ENCODE measurements at regions not wholly inside any gene's neighbourhood (a gene's known extent, or its start where the extent isn't known, plus 50 kb on each side); places are given as distances from the start of the nearest gene placed in this dataset.

DNA sequence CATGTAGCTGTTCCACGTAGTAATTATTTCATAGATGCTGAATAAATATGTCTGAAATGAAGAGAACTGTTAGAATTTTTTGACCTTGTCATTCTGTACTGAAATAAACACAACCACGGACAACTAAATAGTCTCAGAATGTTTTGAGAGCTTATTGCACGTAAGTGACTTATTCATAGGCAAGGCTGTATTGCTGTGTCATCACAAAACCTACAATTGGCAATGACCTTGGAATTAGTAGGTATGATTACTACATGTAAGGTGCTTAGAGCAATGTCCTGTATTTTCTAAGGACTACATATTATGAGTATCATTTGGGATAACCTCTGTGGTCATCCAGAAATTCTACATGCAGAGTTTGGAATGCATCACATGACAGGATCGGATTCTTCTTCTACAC, 237.2 kb upstream of the PUDP start:
- DNase-seq (ENCODE audit: low read depth, low spot score) (no peak), FAIRE-seq (no peak)
- H2AFZ ChIP-seq (ENCODE audit: low read depth, low read length), result no peak overlapping the region
- POLR2A ChIA-PET, result no interaction called here
- no peak overlapping the region for H3K9ac ChIP-seq (replicated peaks; ENCODE audit: extremely low read depth, insufficient read depth, low read length)
- no peaks in the 10 kb centered on the region for H3K79me2 ChIP-seq (ENCODE audit: control insufficient read depth, insufficient read depth, low read length)
- BruUV-seq (replicated peaks), result no TSS peak
- no peaks in the 10 kb centered on the region for H3K9me1 ChIP-seq (replicated peaks; ENCODE audit: control insufficient read depth, extremely low read depth, insufficient read depth, low read length)
- no peaks in the 10 kb centered on the region for H3K36me3 ChIP-seq (ENCODE audit: control insufficient read depth in 2 of 2, extremely low read depth in 1 of 2, insufficient read depth in 2 of 2, low read length in 2 of 2)
- no peak overlapping the region for H3K4me3 ChIP-seq (replicated peaks in 1 of 3; ENCODE audit: insufficient read depth in 1 of 3, low read depth in 1 of 3, low read length in 3 of 3)
- H3K9me3 ChIP-seq (replicated peaks; ENCODE audit: control insufficient read depth, insufficient read depth, low read length), result no peaks in the 10 kb centered on the region
- dilution Hi-C loops (cut with MboI; ENCODE audit: extremely low pct_ligation_motif_present, low sequenced_read_pairs), result no loop called here
- no peaks in the 10 kb centered on the region for H4K20me1 ChIP-seq (replicated peaks; ENCODE audit: control insufficient read depth, extremely low read depth, insufficient read depth, low read length)
- H3K4me1 ChIP-seq (ENCODE audit: control insufficient read depth, extremely low read depth, insufficient read depth, low read length), result no peaks in the 10 kb centered on the region
- intact Hi-C loops (cut with micrococcal nuclease), result no loop called here
- no peak overlapping the region for H3K4me2 ChIP-seq (ENCODE audit: insufficient read depth, low read length)
- TF ChIP-seq JUN (IDR thresholded peaks at IDR 0.05; ENCODE audit: borderline replicate concordance, insufficient read depth, insufficient read length, low read depth) (no peak), POLR2AphosphoS5 (IDR thresholded peaks at IDR 0.05; ENCODE audit: insufficient read depth, low read depth, low read length) (no peak), POLR2A (IDR thresholded peaks at IDR 0.05; ENCODE audit: low read depth, low read length) (no peak), MYC (IDR thresholded peaks at IDR 0.05; ENCODE audit: low read depth, low read length) (no peak), GATA2 (IDR thresholded peaks at IDR 0.05; ENCODE audit: insufficient read depth, insufficient read length, low read depth, low read length) (no peak), EZH2 (IDR thresholded peaks at IDR 0.05; ENCODE audit: borderline replicate concordance, low read depth, low read length, severe bottlenecking) (no peak), FOS (IDR thresholded peaks at IDR 0.05; ENCODE audit: borderline replicate concordance, insufficient read depth, low read length) (no peak)
- TF ChIP-seq, protein P1, sequence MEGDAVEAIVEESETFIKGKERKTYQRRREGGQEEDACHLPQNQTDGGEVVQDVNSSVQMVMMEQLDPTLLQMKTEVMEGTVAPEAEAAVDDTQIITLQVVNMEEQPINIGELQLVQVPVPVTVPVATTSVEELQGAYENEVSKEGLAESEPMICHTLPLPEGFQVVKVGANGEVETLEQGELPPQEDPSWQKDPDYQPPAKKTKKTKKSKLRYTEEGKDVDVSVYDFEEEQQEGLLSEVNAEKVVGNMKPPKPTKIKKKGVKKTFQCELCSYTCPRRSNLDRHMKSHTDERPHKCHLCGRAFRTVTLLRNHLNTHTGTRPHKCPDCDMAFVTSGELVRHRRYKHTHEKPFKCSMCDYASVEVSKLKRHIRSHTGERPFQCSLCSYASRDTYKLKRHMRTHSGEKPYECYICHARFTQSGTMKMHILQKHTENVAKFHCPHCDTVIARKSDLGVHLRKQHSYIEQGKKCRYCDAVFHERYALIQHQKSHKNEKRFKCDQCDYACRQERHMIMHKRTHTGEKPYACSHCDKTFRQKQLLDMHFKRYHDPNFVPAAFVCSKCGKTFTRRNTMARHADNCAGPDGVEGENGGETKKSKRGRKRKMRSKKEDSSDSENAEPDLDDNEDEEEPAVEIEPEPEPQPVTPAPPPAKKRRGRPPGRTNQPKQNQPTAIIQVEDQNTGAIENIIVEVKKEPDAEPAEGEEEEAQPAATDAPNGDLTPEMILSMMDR (IDR thresholded peaks at IDR 0.05; ENCODE audit: extremely low read depth in 1 of 2, insufficient read depth in 1 of 2, low read depth in 1 of 2, low read length in 2 of 2), result no peak
- TF ChIP-seq, protein P2, sequence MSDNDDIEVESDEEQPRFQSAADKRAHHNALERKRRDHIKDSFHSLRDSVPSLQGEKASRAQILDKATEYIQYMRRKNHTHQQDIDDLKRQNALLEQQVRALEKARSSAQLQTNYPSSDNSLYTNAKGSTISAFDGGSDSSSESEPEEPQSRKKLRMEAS (IDR thresholded peaks at IDR 0.05; ENCODE audit: insufficient read depth, insufficient read length), result no peak
- CTCF ChIA-PET, result no interaction called here
- H3K27ac ChIP-seq (ENCODE audit: insufficient read depth, low read depth, low read length), result no peak overlapping the region
- no peaks in the 10 kb centered on the region for H3K27me3 ChIP-seq (ENCODE audit: control insufficient read depth in 2 of 2, insufficient read depth in 2 of 2, low read length in 2 of 2)
